H1 (cell line): ENCODE measurements at regions not wholly inside any gene's neighbourhood (a gene's known extent, or its start where the extent isn't known, plus 50 kb on each side); places are given as distances from the start of the nearest gene placed in this dataset.

Experiments
- CTCF ChIA-PET: fragments of 300-600 bp; sonication (Branson Sonifier 250); formaldehyde crosslinking; loops from one replicate; lab custom pipeline; 2021; ENCODE audit not compliant: partially characterized antibody; lab: Charles Lee
- POLR2A ChIA-PET: fragments of 300-600 bp; sonication (Branson Sonifier 250); formaldehyde crosslinking; loops from one replicate; lab custom pipeline; 2021; ENCODE audit warnings: inconsistent platforms; ENCODE audit not compliant: partially characterized antibody; lab: Charles Lee
- DNase-seq, 2 experiments: peaks; one replicate each; pipeline versions ENCODE4 v3.0.0 to v3.0.0-alpha.2; 2010 to 2022; ENCODE audit warnings: low spot score in 2 of 2, low read depth in 1 of 2, mixed read lengths in 1 of 2
- FAIRE-seq: peaks from 2 replicates; lab custom pipeline; 2011; peaks lifted over from hg19 to GRCh38; lab: Jason Lieb, UNC
- H2AFZ ChIP-seq: 2 replicates; pipeline ENCODE4 v1.8.1; 2012; ENCODE audit warnings: low read length, inconsistent platforms
- H2AK5ac ChIP-seq: 2 replicates; pipeline ENCODE4 v1.6.1; 2013; ENCODE audit warnings: low read depth, low read length
- H2BK120ac ChIP-seq: replicated peaks from 2 replicates; pipeline ENCODE3; 2013; ENCODE audit warnings: low read depth, low read length, inconsistent platforms
- H2BK12ac ChIP-seq: 2 replicates; pipeline ENCODE4 v1.6.1; 2013; ENCODE audit warnings: low read depth, low read length
- H2BK15ac ChIP-seq: 2 replicates; pipeline ENCODE4 v1.6.1; 2013; ENCODE audit warnings: low read length
- H2BK20ac ChIP-seq: 2 replicates; pipeline ENCODE4 v1.6.1; 2013; ENCODE audit warnings: low read length
- H2BK5ac ChIP-seq: 2 replicates; pipeline ENCODE4 v1.6.1; 2013; ENCODE audit warnings: low read depth, low read length
- H3K14ac ChIP-seq: 2 replicates; pipeline ENCODE4 v1.6.1; 2013; ENCODE audit warnings: inconsistent platforms; ENCODE audit not compliant: insufficient read length
- H3K18ac ChIP-seq: 2 replicates; pipeline ENCODE4 v1.6.1; 2013; ENCODE audit warnings: low read length; ENCODE audit errors: extremely low read depth
- H3K23ac ChIP-seq: 2 replicates; pipeline ENCODE4 v1.6.1; 2013; ENCODE audit warnings: inconsistent platforms; ENCODE audit not compliant: insufficient read length
- H3K23me2 ChIP-seq: 2 replicates; pipeline ENCODE4 v1.6.1; 2013; ENCODE audit warnings: low read depth, low read length
- H3K27ac ChIP-seq: 2 replicates; pipeline ENCODE4 v1.6.1; 2011; ENCODE audit warnings: low read depth, low read length, inconsistent platforms
- H3K27me3 ChIP-seq, 4 experiments: replicated peaks in 1 of 4; 1 replicate in 1 of 4; 2 replicates in 3 of 4; pipeline versions ENCODE4 v1.6.1 to v1.8.1; 2011 to 2013; ENCODE audit warnings: low read length in 3 of 4, mild to moderate bottlenecking in 3 of 4, inconsistent platforms in 2 of 4, mixed read lengths in 2 of 4, moderate library complexity in 1 of 4; ENCODE audit not compliant: control insufficient read depth in 3 of 4, insufficient read depth in 3 of 4; ENCODE audit errors: extremely low read depth in 1 of 4
- H3K36me3 ChIP-seq, 4 experiments: 2 replicates each; pipeline versions ENCODE4 v1.6.1 to v1.8.1; 2011 to 2013; ENCODE audit warnings: mild to moderate bottlenecking in 4 of 4, low read length in 3 of 4, moderate library complexity in 2 of 4, control low read depth in 1 of 4, inconsistent platforms in 1 of 4; ENCODE audit not compliant: insufficient read depth in 4 of 4, control insufficient read depth in 2 of 4
- H3K4ac ChIP-seq: replicated peaks from 2 replicates; pipeline ENCODE3; 2013; ENCODE audit warnings: low read length, low read depth, mixed read lengths, inconsistent platforms; ENCODE audit not compliant: insufficient read length
- H3K4me1 ChIP-seq, 4 experiments: replicated peaks in 1 of 4; 1 replicate in 1 of 4; 2 replicates in 3 of 4; pipeline versions ENCODE4 v1.6.1 to v1.8.1; 2011 to 2013; ENCODE audit warnings: low read length in 3 of 4, inconsistent platforms in 2 of 4, mixed read lengths in 1 of 4; ENCODE audit not compliant: insufficient read depth in 4 of 4, control insufficient read depth in 3 of 4
- H3K4me2 ChIP-seq, 2 experiments: 2 replicates each; pipeline versions ENCODE4 v1.6.1 to v1.8.1; 2011 to 2013; ENCODE audit warnings: low read depth in 2 of 2, low read length in 2 of 2, control low read depth in 1 of 2, inconsistent platforms in 1 of 2, mild to moderate bottlenecking in 1 of 2; ENCODE audit not compliant: insufficient read depth in 1 of 2
- H3K4me3 ChIP-seq, 4 experiments: fragments of 200-600, 300-600 bp in 1 of 4; sonication (generic), shearing (Covaris generic), sonication (Bioruptor Twin) in 1 of 4; 2 replicates each; pipeline versions ENCODE4 v1.5.1 to v1.8.1; 2011 to 2016; ENCODE audit warnings: low read length in 4 of 4, low read depth in 3 of 4, control low read depth in 2 of 4, inconsistent platforms in 2 of 4, mild to moderate bottlenecking in 2 of 4, mixed read lengths in 1 of 4, moderate library complexity in 1 of 4; ENCODE audit not compliant: insufficient read depth in 2 of 4; ENCODE audit errors: extremely low read depth in 1 of 4
- H3K56ac ChIP-seq: replicated peaks from 2 replicates; pipeline ENCODE3; 2013; ENCODE audit warnings: low read depth, mild to moderate bottlenecking, mixed read lengths, low read length, inconsistent platforms; ENCODE audit not compliant: insufficient read length
- H3K79me1 ChIP-seq: 2 replicates; pipeline ENCODE4 v1.6.1; 2013; ENCODE audit warnings: low read depth, low read length, control low read depth
- H3K79me2 ChIP-seq, 2 experiments: 2 replicates each; pipeline versions ENCODE4 v1.6.1 to v1.8.1; 2012 to 2013; ENCODE audit warnings: low read length in 2 of 2, mild to moderate bottlenecking in 2 of 2, inconsistent platforms in 1 of 2; ENCODE audit not compliant: insufficient read depth in 2 of 2, control insufficient read depth in 1 of 2
- H3K9ac ChIP-seq, 4 experiments: replicated peaks in 1 of 4; 1 replicate in 1 of 4; 2 replicates in 3 of 4; pipeline versions ENCODE4 v1.6.1 to v1.8.1; 2011 to 2013; ENCODE audit warnings: low read depth in 3 of 4, low read length in 3 of 4, control low read depth in 2 of 4, mild to moderate bottlenecking in 2 of 4, moderate library complexity in 2 of 4, inconsistent platforms in 1 of 4; ENCODE audit errors: extremely low read depth in 1 of 4
- H3K9me3 ChIP-seq, 2 experiments: 2 replicates each; pipeline versions ENCODE4 v1.6.1 to v1.8.1; 2012 to 2013; ENCODE audit warnings: mild to moderate bottlenecking in 2 of 2, moderate library complexity in 2 of 2, control low read depth in 1 of 2, inconsistent platforms in 1 of 2, low read depth in 1 of 2, low read length in 1 of 2, mixed read lengths in 1 of 2; ENCODE audit not compliant: insufficient read depth in 2 of 2
- H4K20me1 ChIP-seq, 2 experiments: replicated peaks in 1 of 2; 2 replicates each; pipeline versions ENCODE3 to v1.8.1; 2011 to 2013; ENCODE audit warnings: inconsistent platforms in 2 of 2, low read length in 2 of 2, mild to moderate bottlenecking in 1 of 2; ENCODE audit not compliant: insufficient read depth in 2 of 2, control insufficient read depth in 1 of 2
- H4K5ac ChIP-seq: 2 replicates; pipeline ENCODE4 v1.6.1; 2013; ENCODE audit warnings: low read length, low read depth, mixed read lengths, inconsistent platforms; ENCODE audit not compliant: insufficient read length
- H4K8ac ChIP-seq: 2 replicates; pipeline ENCODE4 v1.8.0; 2013; ENCODE audit warnings: mild to moderate bottlenecking, moderate library complexity, low read length, inconsistent platforms; ENCODE audit not compliant: insufficient read depth; ENCODE audit errors: extremely low read depth
- H4K91ac ChIP-seq: replicated peaks from 2 replicates; pipeline ENCODE3; 2013; ENCODE audit warnings: low read length, mixed read lengths, inconsistent platforms; ENCODE audit not compliant: insufficient read length
- PHF8 ChIP-seq: fragments of 200-600 bp; sonication (generic); conservative IDR thresholded peaks from 2 replicates; pipeline ENCODE4 v1.7.1; 2012; ENCODE audit warnings: low read depth, mild to moderate bottlenecking, inconsistent platforms, low read length, moderate library complexity
- SIRT6 ChIP-seq: IDR thresholded peaks from one replicate; pipeline ENCODE4 v1.7.1; 2012; ENCODE audit warnings: low read length, inconsistent platforms
- SP1 ChIP-seq: IDR thresholded peaks from 2 replicates; pipeline ENCODE4 v1.6.1; 2011; ENCODE audit warnings: low read depth, low read length
- WGBS, 2 experiments: shearing (Covaris generic) in 1 of 2; methylation state at CpG; one replicate each; pipeline versions ENCODE4 v1.1.6 to v1.1.7; 2013 to 2015; ENCODE audit warnings: low lambda C conversion rate in 2 of 2, mixed read lengths in 2 of 2, inconsistent platforms in 1 of 2, low coverage in 1 of 2, missing lambda C conversion rate in 1 of 2; ENCODE audit not compliant: insufficient replicate concordance in 2 of 2, insufficient coverage in 1 of 2, insufficient read length in 1 of 2; ENCODE audit errors: extremely low coverage in 1 of 2, missing lambda C conversion rate in 1 of 2; 5-methylcytosine and 5-hydroxymethylcytosine counted together

GRCh38 chr22:48637231-48637630 lies 1190.4 kb downstream of the BRD1 start:
- Histone ChIP-seq H3K36me3 (no peaks in the 10 kb centered on the region), H3K18ac (no peak overlapping the region), H4K8ac (peak overlapping the region; percentile 21), H3K56ac (no peak overlapping the region), H3K4me1 (no peaks in the 10 kb centered on the region; a peak in 1 of 7 replicates), H2BK5ac (no peak overlapping the region; the same call in 1 of the 2 replicates), H2BK15ac (no peak overlapping the region), H3K4me2 (no peak overlapping the region), H3K23ac (no peak overlapping the region), H3K79me2 (peaks cover 0 to 2% of the 10 kb centered on the region in 2 experiments; a peak in 1 of 4 replicates), H3K4me3 (no peak overlapping the region), H3K14ac (peak overlapping the region; percentile 97), H3K4ac (no peak overlapping the region), H2BK120ac (no peak overlapping the region), H4K91ac (no peak overlapping the region), H3K79me1 (no peaks in the 10 kb centered on the region; the same call in none of the 2 replicates), H2BK20ac (no peak overlapping the region), H3K23me2 (no peaks in the 10 kb centered on the region; the same call in 1 of the 2 replicates), H3K27ac (no peak overlapping the region), H2AFZ (no peak overlapping the region), H3K9me3 (no peaks in the 10 kb centered on the region), H3K27me3 (no peaks in the 10 kb centered on the region), H2BK12ac (0 out of 2 replicates have a peak overlapping the region, but pooled peaks have one; percentile 17), H3K9ac (no peak overlapping the region), H4K20me1 (peaks cover 0 to 9% of the 10 kb centered on the region in 2 experiments), H4K5ac (no peak overlapping the region), H2AK5ac (no peak overlapping the region)
- no peak for FAIRE-seq
- WGBS, 2 experiments, result 97% methylated on average over 14 of the region's 16 CpGs; no CpG with 5 or more reads in 1 of the 2 experiments
- CTCF ChIA-PET, result interaction anchor here (0.7 to 1.0 kb wide), 2 partner anchors 18 to 44 kb away, joined by 3 read pairs; no protein-coding TSS in a partner anchor
- POLR2A ChIA-PET, result no interaction called here
- TF ChIP-seq PHF8, result no peak
- TF ChIP-seq SIRT6, result no peak
- no peak for TF ChIP-seq SP1
- no peak for DNase-seq
